ENCODE measurements at regions not wholly inside any gene's neighbourhood (a gene's known extent, or its start where the extent isn't known, plus 50 kb on each side); places are given as distances from the start of the nearest gene placed in this dataset.

- TF ChIP-seq CTCF (conservative IDR thresholded peaks at IDR 0.05; ENCODE audit: low read length) = no peak
- no peak for TF ChIP-seq EZH2phosphoT487 (IDR thresholded peaks at IDR 0.05; ENCODE audit: borderline replicate concordance)
These were observed 496.3 kb downstream of the DHX35 start for GRCh38 chr20:39458452-39458851.
